Esophagus muscularis mucosa (tissue), 4 donors: ENCODE measurements at regions not wholly inside any gene's neighbourhood (a gene's known extent, or its start where the extent isn't known, plus 50 kb on each side); places are given as distances from the start of the nearest gene placed in this dataset.

ENCODE experiments used
- EP300 ChIP-seq: sonication (generic); formaldehyde crosslinking; IDR thresholded peaks from one replicate; pipeline ENCODE4 v1.6.1; 2017; ENCODE audit warnings: antibody characterized with exemption
- POLR2AphosphoS5 ChIP-seq, 2 donors: sonication (generic); formaldehyde crosslinking; IDR thresholded peaks; one replicate each; pipeline ENCODE4 v1.6.1; 2017; ENCODE audit warnings: antibody characterized with exemption in 2 of 2
- TF ChIP-seq, protein P1 (sequence below), 3 experiments: fragments of 200-600 bp in 2 of 3; fragments of 450-650 bp in 1 of 3; sonication (generic) in 2 of 3; IDR thresholded peaks; one replicate each; pipeline ENCODE4 v1.5.1; 2017 to 2019; ENCODE audit warnings: antibody characterized with exemption in 3 of 3, mild to moderate bottlenecking in 2 of 3, moderate library complexity in 1 of 3

GRCh38 chr7:57363321-57363720 lies 86.7 kb upstream of the ZNF716 start:
- TF ChIP-seq, protein P1, sequence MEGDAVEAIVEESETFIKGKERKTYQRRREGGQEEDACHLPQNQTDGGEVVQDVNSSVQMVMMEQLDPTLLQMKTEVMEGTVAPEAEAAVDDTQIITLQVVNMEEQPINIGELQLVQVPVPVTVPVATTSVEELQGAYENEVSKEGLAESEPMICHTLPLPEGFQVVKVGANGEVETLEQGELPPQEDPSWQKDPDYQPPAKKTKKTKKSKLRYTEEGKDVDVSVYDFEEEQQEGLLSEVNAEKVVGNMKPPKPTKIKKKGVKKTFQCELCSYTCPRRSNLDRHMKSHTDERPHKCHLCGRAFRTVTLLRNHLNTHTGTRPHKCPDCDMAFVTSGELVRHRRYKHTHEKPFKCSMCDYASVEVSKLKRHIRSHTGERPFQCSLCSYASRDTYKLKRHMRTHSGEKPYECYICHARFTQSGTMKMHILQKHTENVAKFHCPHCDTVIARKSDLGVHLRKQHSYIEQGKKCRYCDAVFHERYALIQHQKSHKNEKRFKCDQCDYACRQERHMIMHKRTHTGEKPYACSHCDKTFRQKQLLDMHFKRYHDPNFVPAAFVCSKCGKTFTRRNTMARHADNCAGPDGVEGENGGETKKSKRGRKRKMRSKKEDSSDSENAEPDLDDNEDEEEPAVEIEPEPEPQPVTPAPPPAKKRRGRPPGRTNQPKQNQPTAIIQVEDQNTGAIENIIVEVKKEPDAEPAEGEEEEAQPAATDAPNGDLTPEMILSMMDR (IDR thresholded peaks at IDR 0.05): no peak
- TF ChIP-seq EP300 (no peak), POLR2AphosphoS5 (IDR thresholded peaks at IDR 0.05) (no peak)
